ENCODE measurements at regions not wholly inside any gene's neighbourhood (a gene's known extent, or its start where the extent isn't known, plus 50 kb on each side); places are given as distances from the start of the nearest gene placed in this dataset.

- H3K27me3 ChIP-seq (replicated peaks in 1 of 2; ENCODE audit: control insufficient read depth in 2 of 2, insufficient read depth in 2 of 2, low read length in 1 of 2), result no peaks in the 10 kb centered on the region; a peak in 2 of 4 replicates
- no peaks in the 10 kb centered on the region for H3K9me3 ChIP-seq (replicated peaks; ENCODE audit: control insufficient read depth, insufficient read depth, low read length)
- no peak overlapping the region for H2AFZ ChIP-seq (ENCODE audit: control insufficient read depth, low read depth, low read length)
- no TSS peak for BruUV-seq (replicated peaks)
- no peak overlapping the region for H3K27ac ChIP-seq (ENCODE audit: control insufficient read depth, insufficient read depth)
- no peaks in the 10 kb centered on the region for H3K36me3 ChIP-seq (ENCODE audit: control insufficient read depth in 2 of 2, insufficient read depth in 2 of 2, low read length in 1 of 2)
- ATAC-seq (no peak), FAIRE-seq (no peak), DNase-seq (ENCODE audit: low read depth, low spot score) (no peak)
- in situ Hi-C loops (cut with MboI) (no loop called here), intact Hi-C loops (cut with micrococcal nuclease; ENCODE audit: unreplicated experiment) (no loop called here)
- RAD21 ChIA-PET (ENCODE audit: unreplicated experiment), result no interaction called here
- POLR2A ChIA-PET, result no interaction called here
- SMC1A ChIA-PET (ENCODE audit: uncharacterized antibody, unreplicated experiment), result no interaction called here
- no peak overlapping the region for H3K9ac ChIP-seq (ENCODE audit: control insufficient read depth, insufficient read depth, low read length)
- H3K4me3 ChIP-seq, result no peak overlapping the region
- H3K79me2 ChIP-seq (ENCODE audit: control insufficient read depth, insufficient read depth, low read length), result no peaks in the 10 kb centered on the region
- no peak for TF ChIP-seq WRNIP1 (IDR thresholded peaks at IDR 0.05; ENCODE audit: borderline replicate concordance, low read depth, low read length)
- 41% methylated on average over 15 of the region's 15 CpGs for WGBS (ENCODE audit: insufficient coverage, insufficient replicate concordance, low lambda C conversion rate, missing lambda C conversion rate)
- CTCF ChIA-PET, result no interaction called here
- H4K20me1 ChIP-seq (ENCODE audit: control insufficient read depth, insufficient read depth), result no peaks in the 10 kb centered on the region
- H3K4me1 ChIP-seq (ENCODE audit: control insufficient read depth, insufficient read depth, low read length), result no peaks in the 10 kb centered on the region
- H3K4me2 ChIP-seq (ENCODE audit: control insufficient read depth, insufficient read depth), result no peak overlapping the region
Measured at GRCh38 chr6:3650959-3651697, 100.4 kb downstream of the PXDC1 start.

GRCh38 chr6:3650076-3650958 lies 101.2 kb downstream of the PXDC1 start:
- Histone ChIP-seq H2AFZ (ENCODE audit: control insufficient read depth, low read depth, low read length) (no peak overlapping the region), H3K79me2 (ENCODE audit: control insufficient read depth, insufficient read depth, low read length) (no peaks in the 10 kb centered on the region), H3K4me3 (no peak overlapping the region), H3K4me1 (ENCODE audit: control insufficient read depth, insufficient read depth, low read length) (no peaks in the 10 kb centered on the region), H3K27ac (ENCODE audit: control insufficient read depth, insufficient read depth) (no peak overlapping the region), H3K4me2 (ENCODE audit: control insufficient read depth, insufficient read depth) (no peak overlapping the region), H3K36me3 (ENCODE audit: control insufficient read depth in 2 of 2, insufficient read depth in 2 of 2, low read length in 1 of 2) (no peaks in the 10 kb centered on the region), H4K20me1 (ENCODE audit: control insufficient read depth, insufficient read depth) (no peaks in the 10 kb centered on the region), H3K9ac (ENCODE audit: control insufficient read depth, insufficient read depth, low read length) (no peak overlapping the region), H3K27me3 (replicated peaks in 1 of 2; ENCODE audit: control insufficient read depth in 2 of 2, insufficient read depth in 2 of 2, low read length in 1 of 2) (no peaks in the 10 kb centered on the region; a peak in 2 of 4 replicates), H3K9me3 (replicated peaks; ENCODE audit: control insufficient read depth, insufficient read depth, low read length) (no peaks in the 10 kb centered on the region)
- WGBS (ENCODE audit: insufficient coverage, insufficient replicate concordance, low lambda C conversion rate, missing lambda C conversion rate), result 49% methylated on average over 17 of the region's 17 CpGs
- BruUV-seq (replicated peaks), result no TSS peak
- ChIA-PET CTCF (no interaction called here), RAD21 (ENCODE audit: unreplicated experiment) (no interaction called here), SMC1A (ENCODE audit: uncharacterized antibody, unreplicated experiment) (interaction anchor here (0.6 kb wide), 1 partner anchor 526 kb away, joined by 3 read pairs; no protein-coding TSS in a partner anchor), POLR2A (no interaction called here)
- FAIRE-seq (no peak), DNase-seq (ENCODE audit: low read depth, low spot score) (no peak), ATAC-seq (no peak)
- in situ Hi-C loops (cut with MboI), result no loop called here
- intact Hi-C loops (cut with micrococcal nuclease; ENCODE audit: unreplicated experiment), result no loop called here
- TF ChIP-seq HCFC1 (IDR thresholded peaks at IDR 0.05; ENCODE audit: low read length) (no peak), SIX5 (IDR thresholded peaks at IDR 0.05; ENCODE audit: low read depth, low read length, severe bottlenecking) (no peak), NFYB (IDR thresholded peaks at IDR 0.05; ENCODE audit: insufficient read depth, low read depth, low read length) (no peak), MTA2 (IDR thresholded peaks at IDR 0.05; ENCODE audit: low read depth) (no peak), CEBPB (IDR thresholded peaks at IDR 0.05; ENCODE audit: borderline replicate concordance in 1 of 2, low read depth in 2 of 2, low read length in 2 of 2) (no peak), SKIL (IDR thresholded peaks at IDR 0.05; ENCODE audit: low read depth, poor library complexity, severe bottlenecking) (no peak), NBN (IDR thresholded peaks at IDR 0.05) (no peak), SUPT20H (IDR thresholded peaks at IDR 0.05; ENCODE audit: borderline replicate concordance, control insufficient read depth, low read depth, low read length) (no peak), PAX5 (IDR thresholded peaks at IDR 0.05; ENCODE audit: borderline replicate concordance, low read depth, low read length) (no peak)

Data from GM12878 (cell line).